ENCODE measurements at regions not wholly inside any gene's neighbourhood (a gene's known extent, or its start where the extent isn't known, plus 50 kb on each side); places are given as distances from the start of the nearest gene placed in this dataset.

DNA sequence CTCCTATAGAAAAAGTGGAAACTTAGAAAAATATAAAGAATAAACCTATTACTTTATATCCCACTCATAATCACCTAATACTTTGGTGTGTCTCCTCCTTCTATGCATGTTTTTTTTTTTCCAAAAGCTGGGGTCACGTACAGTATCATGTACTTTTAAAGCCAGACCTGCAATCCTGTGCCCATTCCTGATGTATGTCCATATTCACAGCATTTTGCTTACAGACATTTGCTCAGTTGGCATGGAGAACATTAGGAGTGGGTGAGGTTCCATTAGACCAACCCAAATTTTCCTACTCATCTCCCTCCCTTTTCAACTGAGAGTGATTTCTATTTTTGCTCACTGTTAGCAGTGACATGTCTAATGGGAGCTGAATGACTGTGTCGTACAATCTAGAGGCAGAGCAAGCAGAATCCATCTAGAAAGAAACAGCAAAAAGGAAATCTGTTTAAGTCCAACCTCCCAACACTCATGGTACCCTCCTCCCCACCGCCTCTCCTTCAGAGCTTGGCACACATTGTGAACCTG lies 195.6 kb upstream of the KLF3 start:
- TF ChIP-seq, protein P1, sequence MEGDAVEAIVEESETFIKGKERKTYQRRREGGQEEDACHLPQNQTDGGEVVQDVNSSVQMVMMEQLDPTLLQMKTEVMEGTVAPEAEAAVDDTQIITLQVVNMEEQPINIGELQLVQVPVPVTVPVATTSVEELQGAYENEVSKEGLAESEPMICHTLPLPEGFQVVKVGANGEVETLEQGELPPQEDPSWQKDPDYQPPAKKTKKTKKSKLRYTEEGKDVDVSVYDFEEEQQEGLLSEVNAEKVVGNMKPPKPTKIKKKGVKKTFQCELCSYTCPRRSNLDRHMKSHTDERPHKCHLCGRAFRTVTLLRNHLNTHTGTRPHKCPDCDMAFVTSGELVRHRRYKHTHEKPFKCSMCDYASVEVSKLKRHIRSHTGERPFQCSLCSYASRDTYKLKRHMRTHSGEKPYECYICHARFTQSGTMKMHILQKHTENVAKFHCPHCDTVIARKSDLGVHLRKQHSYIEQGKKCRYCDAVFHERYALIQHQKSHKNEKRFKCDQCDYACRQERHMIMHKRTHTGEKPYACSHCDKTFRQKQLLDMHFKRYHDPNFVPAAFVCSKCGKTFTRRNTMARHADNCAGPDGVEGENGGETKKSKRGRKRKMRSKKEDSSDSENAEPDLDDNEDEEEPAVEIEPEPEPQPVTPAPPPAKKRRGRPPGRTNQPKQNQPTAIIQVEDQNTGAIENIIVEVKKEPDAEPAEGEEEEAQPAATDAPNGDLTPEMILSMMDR (conservative IDR thresholded peaks at IDR 0.05; ENCODE audit: low read length) = no peak
- no peak for TF ChIP-seq EZH2phosphoT487 (IDR thresholded peaks at IDR 0.05; ENCODE audit: borderline replicate concordance, low read depth, low read length)

Measured in OCI-LY7 (cell line).